OCI-LY3 (cell line): ENCODE measurements at regions not wholly inside any gene's neighbourhood (a gene's known extent, or its start where the extent isn't known, plus 50 kb on each side); places are given as distances from the start of the nearest gene placed in this dataset.

Experiments used
- EZH2phosphoT487 ChIP-seq: fragments of 200-600 bp; shearing (Covaris generic); IDR thresholded peaks from 2 replicates; pipeline ENCODE4 v1.6.1; 2018; ENCODE audit warnings: antibody characterized with exemption, mixed run types, low read depth
- TF ChIP-seq, protein P1 (sequence below): fragments of 200-600, 300-600 bp; sonication (generic); IDR thresholded peaks from 2 replicates; pipeline ENCODE4 v1.5.1; 2014; ENCODE audit warnings: antibody characterized with exemption, low read length, low read depth

DNA sequence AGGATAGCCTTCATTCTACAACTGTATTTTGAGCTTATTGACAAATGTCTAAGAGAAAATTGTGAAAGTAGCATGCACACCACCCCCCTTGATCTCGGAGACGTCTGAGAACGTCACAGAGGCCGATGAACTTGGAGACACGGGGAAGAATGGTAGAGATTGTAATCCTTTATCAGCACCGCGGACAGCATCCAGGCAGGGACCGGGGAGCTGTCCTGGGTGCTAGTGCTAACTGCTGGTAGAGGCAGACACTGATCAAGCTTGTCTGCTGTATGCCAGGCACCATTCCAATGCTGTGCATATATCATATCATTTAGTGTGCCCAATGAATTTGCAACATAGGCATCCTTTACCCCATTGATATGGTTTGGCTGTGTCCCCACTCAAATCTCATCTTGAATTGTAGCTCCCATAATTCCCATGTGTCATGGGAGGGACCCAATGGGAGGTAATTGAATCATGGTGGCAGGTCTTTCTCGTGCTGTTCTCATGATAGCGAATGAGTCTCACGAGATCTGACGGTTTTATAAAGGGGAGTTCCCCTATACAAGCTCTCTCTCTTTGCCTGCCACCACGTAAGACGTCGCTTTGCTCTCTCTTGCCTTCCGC lies 98.8 kb downstream of the LHX2 start:
- TF ChIP-seq, protein P1, sequence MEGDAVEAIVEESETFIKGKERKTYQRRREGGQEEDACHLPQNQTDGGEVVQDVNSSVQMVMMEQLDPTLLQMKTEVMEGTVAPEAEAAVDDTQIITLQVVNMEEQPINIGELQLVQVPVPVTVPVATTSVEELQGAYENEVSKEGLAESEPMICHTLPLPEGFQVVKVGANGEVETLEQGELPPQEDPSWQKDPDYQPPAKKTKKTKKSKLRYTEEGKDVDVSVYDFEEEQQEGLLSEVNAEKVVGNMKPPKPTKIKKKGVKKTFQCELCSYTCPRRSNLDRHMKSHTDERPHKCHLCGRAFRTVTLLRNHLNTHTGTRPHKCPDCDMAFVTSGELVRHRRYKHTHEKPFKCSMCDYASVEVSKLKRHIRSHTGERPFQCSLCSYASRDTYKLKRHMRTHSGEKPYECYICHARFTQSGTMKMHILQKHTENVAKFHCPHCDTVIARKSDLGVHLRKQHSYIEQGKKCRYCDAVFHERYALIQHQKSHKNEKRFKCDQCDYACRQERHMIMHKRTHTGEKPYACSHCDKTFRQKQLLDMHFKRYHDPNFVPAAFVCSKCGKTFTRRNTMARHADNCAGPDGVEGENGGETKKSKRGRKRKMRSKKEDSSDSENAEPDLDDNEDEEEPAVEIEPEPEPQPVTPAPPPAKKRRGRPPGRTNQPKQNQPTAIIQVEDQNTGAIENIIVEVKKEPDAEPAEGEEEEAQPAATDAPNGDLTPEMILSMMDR = no peak
- TF ChIP-seq EZH2phosphoT487 = no peak
